ENCODE measurements at regions not wholly inside any gene's neighbourhood (a gene's known extent, or its start where the extent isn't known, plus 50 kb on each side); places are given as distances from the start of the nearest gene placed in this dataset.
A peak's percentile ranks its signal among the peaks of the same experiment; 100 is the strongest.

DNA sequence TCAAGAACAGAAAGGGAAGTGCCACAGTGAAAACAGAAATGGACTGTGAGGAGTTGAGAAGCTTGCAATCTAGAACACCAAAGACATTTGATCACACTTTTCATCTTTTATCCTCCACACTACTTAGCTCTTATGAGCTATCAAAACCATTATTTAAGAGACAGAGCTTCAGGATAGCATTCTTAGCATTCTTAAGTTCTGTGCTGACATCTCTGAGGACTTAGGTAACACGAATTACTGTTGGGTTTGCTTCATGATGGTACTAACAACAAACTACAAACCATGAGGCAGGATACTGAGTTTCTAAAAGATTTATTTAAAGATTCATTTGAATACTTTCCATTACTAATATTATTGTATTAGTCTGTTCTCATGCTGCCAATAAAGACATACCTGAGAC is 1038.6 kb downstream of the TUSC7 start:
- no peaks in the 10 kb centered on the region for H3K4me1 ChIP-seq (ENCODE audit: control insufficient read depth, insufficient read depth, low read depth, low read length)
- H3K27me3 ChIP-seq (ENCODE audit: control insufficient read depth in 1 of 2, insufficient read depth in 1 of 2, low read length in 2 of 2) = no peaks in the 10 kb centered on the region

GRCh38 chr3:117750674-117751269 is 1041.2 kb downstream of the TUSC7 start:
- Histone ChIP-seq H3K4me1 (ENCODE audit: control insufficient read depth, insufficient read depth, low read depth, low read length) (no peaks in the 10 kb centered on the region), H3K27ac (ENCODE audit: low read length, poor library complexity, severe bottlenecking) (no peak overlapping the region), H3K9ac (ENCODE audit: low read length) (no peak overlapping the region), H3K36me3 (ENCODE audit: control insufficient read depth in 1 of 2, insufficient read depth in 2 of 2, low read depth in 1 of 2, low read length in 2 of 2) (no peaks in the 10 kb centered on the region), H3K4me3 (ENCODE audit: insufficient read depth in 1 of 2, low read depth in 1 of 2, low read length in 2 of 2) (no peak overlapping the region), H3K79me1 (replicated peaks; ENCODE audit: low read length, poor library complexity, severe bottlenecking) (no peaks in the 10 kb centered on the region), H3K14ac (ENCODE audit: low read length in 2 of 2) (no peak overlapping the region), H4K8ac (ENCODE audit: low read length) (no peak overlapping the region), H3K27me3 (ENCODE audit: control insufficient read depth in 1 of 2, insufficient read depth in 1 of 2, low read length in 2 of 2) (no peaks in the 10 kb centered on the region), H2BK5ac (ENCODE audit: low read depth, low read length, poor library complexity, severe bottlenecking) (no peak overlapping the region), H2BK15ac (ENCODE audit: low read depth, poor library complexity, severe bottlenecking) (no peak overlapping the region), H3K9me3 (ENCODE audit: control insufficient read depth, low read length) (no peaks in the 10 kb centered on the region), H4K91ac (ENCODE audit: low read length) (no peak overlapping the region), H2AFZ (ENCODE audit: low read depth, low read length) (no peak overlapping the region), H3K4ac (ENCODE audit: low read depth in 1 of 2, low read length in 2 of 2) (no peak overlapping the region), H2BK120ac (ENCODE audit: low read depth, low read length) (no peak overlapping the region), H2BK12ac (ENCODE audit: low read length in 2 of 2) (no peak overlapping the region), H3K23ac (ENCODE audit: low read length in 2 of 2) (no peak overlapping the region), H3K18ac (ENCODE audit: low read depth in 1 of 2, low read length in 2 of 2) (no peak overlapping the region), H3K4me2 (ENCODE audit: low read length, poor library complexity, severe bottlenecking) (no peak overlapping the region), H2AK5ac (ENCODE audit: low read length, severe bottlenecking) (no peak overlapping the region)
- 86% methylated on average over 4 of the region's 4 CpGs for WGBS
- DNase-seq = no peak

More for the DNA sequence above, 1038.6 kb downstream of the TUSC7 start:
- Histone ChIP-seq H2AFZ (ENCODE audit: low read depth, low read length) (no peak overlapping the region), H3K27ac (ENCODE audit: low read length, poor library complexity, severe bottlenecking) (no peak overlapping the region), H3K4me3 (ENCODE audit: insufficient read depth in 1 of 2, low read depth in 1 of 2, low read length in 2 of 2) (no peak overlapping the region), H3K18ac (ENCODE audit: low read depth in 1 of 2, low read length in 2 of 2) (no peak overlapping the region), H3K4ac (ENCODE audit: low read depth in 1 of 2, low read length in 2 of 2) (no peak overlapping the region), H4K91ac (ENCODE audit: low read length) (no peak overlapping the region), H2BK5ac (ENCODE audit: low read depth, low read length, poor library complexity, severe bottlenecking) (no peak overlapping the region), H2BK120ac (ENCODE audit: low read depth, low read length) (no peak overlapping the region), H2AK5ac (ENCODE audit: low read length, severe bottlenecking) (no peak overlapping the region), H2BK15ac (ENCODE audit: low read depth, poor library complexity, severe bottlenecking) (no peak overlapping the region), H4K8ac (ENCODE audit: low read length) (no peak overlapping the region), H2BK12ac (ENCODE audit: low read length in 2 of 2) (no peak overlapping the region), H3K23ac (ENCODE audit: low read length in 2 of 2) (no peak overlapping the region), H3K9me3 (ENCODE audit: control insufficient read depth, low read length) (no peaks in the 10 kb centered on the region), H3K79me1 (replicated peaks; ENCODE audit: low read length, poor library complexity, severe bottlenecking) (no peaks in the 10 kb centered on the region), H3K4me2 (ENCODE audit: low read length, poor library complexity, severe bottlenecking) (no peak overlapping the region), H3K9ac (ENCODE audit: low read length) (no peak overlapping the region), H3K36me3 (ENCODE audit: control insufficient read depth in 1 of 2, insufficient read depth in 2 of 2, low read depth in 1 of 2, low read length in 2 of 2) (no peaks in the 10 kb centered on the region), H3K14ac (ENCODE audit: low read length in 2 of 2) (no peak overlapping the region)
- no peak for DNase-seq
- 29% methylated on average over 1 of the region's 1 CpG for WGBS

DNA sequence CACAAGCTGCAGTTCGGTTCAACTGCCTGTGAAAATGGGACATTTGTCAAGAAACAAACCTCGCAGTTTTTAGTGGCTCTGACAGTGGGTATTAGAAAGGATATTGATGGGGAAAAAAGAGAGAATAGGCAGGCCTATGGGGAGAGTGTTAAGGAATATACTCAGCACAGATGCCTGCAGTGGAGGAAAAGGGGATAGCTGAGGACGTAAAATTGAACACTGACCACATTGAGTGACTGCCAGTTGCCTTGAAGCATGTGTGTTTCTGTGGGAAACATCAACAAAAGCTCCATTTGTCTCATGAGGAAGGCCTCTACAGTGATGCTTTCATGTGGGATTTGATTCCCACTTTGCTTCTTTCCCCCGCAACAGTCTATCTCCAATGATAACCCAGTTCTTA is 1042.1 kb downstream of the TUSC7 start:
- Histone ChIP-seq H2BK15ac (ENCODE audit: low read depth, poor library complexity, severe bottlenecking) (no peak overlapping the region), H2AFZ (ENCODE audit: low read depth, low read length) (no peak overlapping the region), H3K4ac (ENCODE audit: low read depth in 1 of 2, low read length in 2 of 2) (no peak overlapping the region), H2BK12ac (ENCODE audit: low read length in 2 of 2) (no peak overlapping the region), H3K4me1 (ENCODE audit: control insufficient read depth, insufficient read depth, low read depth, low read length) (peaks cover 1% of the 10 kb centered on the region), H4K91ac (ENCODE audit: low read length) (no peak overlapping the region), H2BK5ac (ENCODE audit: low read depth, low read length, poor library complexity, severe bottlenecking) (no peak overlapping the region), H3K27ac (ENCODE audit: low read length, poor library complexity, severe bottlenecking) (no peak overlapping the region), H3K79me1 (replicated peaks; ENCODE audit: low read length, poor library complexity, severe bottlenecking) (no peaks in the 10 kb centered on the region), H3K4me3 (ENCODE audit: insufficient read depth in 1 of 2, low read depth in 1 of 2, low read length in 2 of 2) (no peak overlapping the region), H3K9me3 (ENCODE audit: control insufficient read depth, low read length) (no peaks in the 10 kb centered on the region), H3K4me2 (ENCODE audit: low read length, poor library complexity, severe bottlenecking) (no peak overlapping the region), H3K9ac (ENCODE audit: low read length) (no peak overlapping the region), H3K14ac (ENCODE audit: low read length in 2 of 2) (no peak overlapping the region), H3K23ac (ENCODE audit: low read length in 2 of 2) (no peak overlapping the region), H4K8ac (ENCODE audit: low read length) (no peak overlapping the region), H3K27me3 (ENCODE audit: control insufficient read depth in 1 of 2, insufficient read depth in 1 of 2, low read length in 2 of 2) (no peaks in the 10 kb centered on the region), H2AK5ac (ENCODE audit: low read length, severe bottlenecking) (peak overlapping the region; percentile 64), H2BK120ac (ENCODE audit: low read depth, low read length) (no peak overlapping the region), H3K36me3 (ENCODE audit: control insufficient read depth in 1 of 2, insufficient read depth in 2 of 2, low read depth in 1 of 2, low read length in 2 of 2) (no peaks in the 10 kb centered on the region), H3K18ac (ENCODE audit: low read depth in 1 of 2, low read length in 2 of 2) (no peak overlapping the region)
- WGBS = 96% methylated on average over 4 of the region's 4 CpGs
- DNase-seq = no peak

DNA sequence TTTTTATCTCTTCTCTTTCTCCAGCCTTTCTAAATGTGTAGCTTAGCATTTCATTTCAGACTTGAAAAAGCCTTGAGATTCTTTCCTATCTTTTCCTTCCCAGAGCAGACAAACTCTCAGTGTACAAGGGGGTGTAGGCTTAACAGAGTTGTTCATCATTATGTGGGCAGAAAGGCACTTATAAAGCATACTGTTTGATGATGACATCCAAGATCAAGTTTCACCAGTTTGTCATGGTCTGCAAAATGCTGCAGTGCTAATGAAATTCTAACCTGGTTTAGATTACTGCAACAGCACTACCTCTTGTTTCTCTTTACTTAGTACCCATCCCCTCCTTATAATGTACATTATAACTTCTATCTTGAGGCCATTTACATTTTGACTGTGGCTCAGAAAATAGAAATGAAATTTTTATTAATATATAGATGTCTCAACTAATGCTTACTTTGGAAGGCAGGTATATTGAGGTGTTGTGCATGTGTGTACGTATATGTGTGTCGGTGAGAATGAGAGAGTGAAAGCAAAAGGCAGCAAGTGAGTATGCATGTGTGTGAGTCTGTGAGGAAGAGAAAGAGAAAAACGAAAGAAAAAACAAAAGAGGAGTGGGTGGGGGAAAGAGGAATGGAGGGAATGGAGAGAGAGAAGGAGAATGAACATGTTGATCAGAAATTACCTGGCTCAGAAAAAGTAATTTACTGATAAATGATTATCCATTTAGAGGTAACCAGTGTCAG is 1043.6 kb downstream of the TUSC7 start:
- H2AK5ac ChIP-seq (ENCODE audit: low read length, severe bottlenecking) = no peak overlapping the region
- H3K27ac ChIP-seq (ENCODE audit: low read length, poor library complexity, severe bottlenecking) = no peak overlapping the region
- no peak overlapping the region for H3K18ac ChIP-seq (ENCODE audit: low read depth in 1 of 2, low read length in 2 of 2)
- no peak overlapping the region for H2AFZ ChIP-seq (ENCODE audit: low read depth, low read length)
- H3K36me3 ChIP-seq (ENCODE audit: control insufficient read depth in 1 of 2, insufficient read depth in 2 of 2, low read depth in 1 of 2, low read length in 2 of 2) = no peaks in the 10 kb centered on the region
- H2BK15ac ChIP-seq (ENCODE audit: low read depth, poor library complexity, severe bottlenecking) = no peak overlapping the region
- H2BK5ac ChIP-seq (ENCODE audit: low read depth, low read length, poor library complexity, severe bottlenecking) = no peak overlapping the region
- H3K4ac ChIP-seq (ENCODE audit: low read depth in 1 of 2, low read length in 2 of 2) = no peak overlapping the region
- no peak overlapping the region for H3K4me2 ChIP-seq (ENCODE audit: low read length, poor library complexity, severe bottlenecking)
- WGBS = 91% methylated on average over 3 of the region's 3 CpGs
- peaks cover 2% of the 10 kb centered on the region for H3K4me1 ChIP-seq (ENCODE audit: control insufficient read depth, insufficient read depth, low read depth, low read length)
- no peaks in the 10 kb centered on the region for H3K27me3 ChIP-seq (ENCODE audit: control insufficient read depth in 1 of 2, insufficient read depth in 1 of 2, low read length in 2 of 2)
- peak; percentile 26 for DNase-seq
- H3K79me1 ChIP-seq (replicated peaks; ENCODE audit: low read length, poor library complexity, severe bottlenecking) = no peaks in the 10 kb centered on the region
- no peak overlapping the region for H3K4me3 ChIP-seq (ENCODE audit: insufficient read depth in 1 of 2, low read depth in 1 of 2, low read length in 2 of 2)
- no peaks in the 10 kb centered on the region for H3K9me3 ChIP-seq (ENCODE audit: control insufficient read depth, low read length)
- H2BK120ac ChIP-seq (ENCODE audit: low read depth, low read length) = no peak overlapping the region
- no peak overlapping the region for H3K14ac ChIP-seq (ENCODE audit: low read length in 2 of 2)
- H4K8ac ChIP-seq (ENCODE audit: low read length) = no peak overlapping the region
- no peak overlapping the region for H3K23ac ChIP-seq (ENCODE audit: low read length in 2 of 2)
- H4K91ac ChIP-seq (ENCODE audit: low read length) = no peak overlapping the region
- H2BK12ac ChIP-seq (ENCODE audit: low read length in 2 of 2) = no peak overlapping the region
- no peak overlapping the region for H3K9ac ChIP-seq (ENCODE audit: low read length)

All from mesenchymal stem cell (in vitro differentiated cells and primary cell).